ENCODE measurements at regions not wholly inside any gene's neighbourhood (a gene's known extent, or its start where the extent isn't known, plus 50 kb on each side); places are given as distances from the start of the nearest gene placed in this dataset.

DNA sequence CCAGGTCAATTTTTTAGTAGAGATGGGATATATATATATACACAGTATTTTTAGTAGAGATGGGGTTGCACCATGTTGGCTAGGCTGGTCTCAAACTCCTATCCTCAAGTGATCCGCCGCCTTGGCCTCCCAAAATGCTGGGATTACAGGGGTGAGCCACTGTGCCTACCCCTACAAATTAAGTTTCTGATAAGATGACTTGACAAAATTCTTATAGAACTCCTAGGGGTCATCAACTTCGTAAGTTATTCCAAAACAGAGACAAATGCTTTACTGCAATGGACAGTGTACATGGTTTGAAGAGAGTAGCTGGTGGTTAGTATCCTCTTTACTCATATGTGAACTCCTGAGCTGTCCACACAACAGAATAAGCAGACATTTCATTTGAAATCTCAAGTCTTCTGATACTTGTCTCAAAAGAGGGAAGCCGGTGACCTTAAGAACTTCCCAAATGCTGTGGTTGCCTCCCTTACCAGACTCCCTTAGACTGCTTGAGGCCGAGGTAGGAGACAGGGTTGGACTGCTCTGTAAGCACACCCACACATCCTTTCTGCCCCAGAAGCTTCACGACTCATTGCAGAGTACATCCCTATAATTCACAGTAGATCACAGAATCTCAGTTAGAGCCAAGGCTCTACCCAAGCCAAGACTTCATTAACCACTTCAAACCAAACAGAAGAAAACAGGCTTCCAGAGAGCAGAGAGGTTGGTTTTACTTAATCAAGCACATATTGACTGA is 244.1 kb upstream of the IRF2BP2 start:
- no peak for TF ChIP-seq TAF1 (IDR thresholded peaks at IDR 0.05; ENCODE audit: borderline replicate concordance, low read depth, low read length)
- TF ChIP-seq POLR2A (IDR thresholded peaks at IDR 0.05; ENCODE audit: low read depth, low read length): no peak
